Astrocyte of the spinal cord (primary cell): ENCODE measurements at regions not wholly inside any gene's neighbourhood (a gene's known extent, or its start where the extent isn't known, plus 50 kb on each side); places are given as distances from the start of the nearest gene placed in this dataset.

Source experiments
- DNase-seq: peaks from one replicate; pipeline ENCODE4 v3.0.0; 2011; ENCODE audit warnings: low read depth, low spot score
- H3K4me3 ChIP-seq: 2 replicates; pipeline ENCODE4 v1.5.1; 2011; ENCODE audit warnings: low read depth, mild to moderate bottlenecking, low read length, moderate library complexity
- in situ Hi-C: cut with HindIII; loops from 2 replicates; pipeline ENCODE4 v1.10.0; 2017; ENCODE audit warnings: low sequenced_read_pairs
- TF ChIP-seq, protein P1 (sequence below): IDR thresholded peaks from 2 replicates; pipeline ENCODE4 v1.5.1; 2012; ENCODE audit warnings: low read depth, mild to moderate bottlenecking, low read length, inconsistent platforms

DNA sequence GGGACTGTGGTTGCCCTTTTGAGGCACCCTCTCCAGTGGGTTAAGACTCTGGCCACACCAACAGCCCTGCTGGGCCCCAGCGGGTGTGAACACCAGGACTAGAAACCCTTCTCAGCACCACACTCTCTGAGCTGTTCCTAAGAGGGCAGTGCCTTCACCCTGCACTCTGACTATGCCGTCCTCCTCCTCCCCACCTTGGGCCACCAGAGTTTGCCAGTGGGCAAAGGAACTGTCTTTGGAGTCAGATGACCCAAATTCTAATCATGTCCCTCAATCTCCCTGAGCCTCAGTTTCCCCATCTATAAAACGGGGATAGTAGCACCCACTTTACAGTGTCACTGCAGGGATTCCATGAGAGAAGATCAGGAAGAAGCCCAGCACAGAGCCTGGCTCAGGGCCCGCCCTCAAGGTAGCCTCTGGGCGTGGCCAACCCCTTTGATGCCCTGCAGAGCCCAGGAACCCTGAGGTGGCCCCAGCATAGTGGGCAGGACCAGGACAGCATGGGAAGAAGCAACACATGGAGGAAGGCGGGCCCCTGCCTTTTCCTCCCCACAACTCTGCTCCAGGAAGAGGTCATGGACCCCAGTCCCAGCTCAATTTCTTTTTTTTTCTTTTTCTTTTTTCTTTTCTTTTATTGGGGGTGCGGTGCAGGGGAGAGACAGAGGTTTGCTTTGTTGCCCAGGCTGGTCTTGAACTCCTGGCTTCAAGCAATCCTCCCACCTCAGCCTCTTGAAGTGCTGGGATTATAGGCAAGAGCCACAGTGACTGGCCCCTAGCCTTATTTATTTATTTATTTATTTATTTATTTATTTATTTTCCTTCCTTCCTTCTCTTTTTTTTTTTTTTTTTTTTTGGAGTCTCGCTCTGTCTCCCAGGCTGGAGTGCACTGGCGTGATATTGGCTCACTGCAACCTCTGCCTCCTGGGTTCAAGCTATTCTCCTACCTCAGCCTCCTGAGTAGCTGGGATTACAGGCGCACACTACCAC lies 115.7 kb upstream of the LINGO1 start:
- H3K4me3 ChIP-seq = no peak overlapping the region
- TF ChIP-seq, protein P1, sequence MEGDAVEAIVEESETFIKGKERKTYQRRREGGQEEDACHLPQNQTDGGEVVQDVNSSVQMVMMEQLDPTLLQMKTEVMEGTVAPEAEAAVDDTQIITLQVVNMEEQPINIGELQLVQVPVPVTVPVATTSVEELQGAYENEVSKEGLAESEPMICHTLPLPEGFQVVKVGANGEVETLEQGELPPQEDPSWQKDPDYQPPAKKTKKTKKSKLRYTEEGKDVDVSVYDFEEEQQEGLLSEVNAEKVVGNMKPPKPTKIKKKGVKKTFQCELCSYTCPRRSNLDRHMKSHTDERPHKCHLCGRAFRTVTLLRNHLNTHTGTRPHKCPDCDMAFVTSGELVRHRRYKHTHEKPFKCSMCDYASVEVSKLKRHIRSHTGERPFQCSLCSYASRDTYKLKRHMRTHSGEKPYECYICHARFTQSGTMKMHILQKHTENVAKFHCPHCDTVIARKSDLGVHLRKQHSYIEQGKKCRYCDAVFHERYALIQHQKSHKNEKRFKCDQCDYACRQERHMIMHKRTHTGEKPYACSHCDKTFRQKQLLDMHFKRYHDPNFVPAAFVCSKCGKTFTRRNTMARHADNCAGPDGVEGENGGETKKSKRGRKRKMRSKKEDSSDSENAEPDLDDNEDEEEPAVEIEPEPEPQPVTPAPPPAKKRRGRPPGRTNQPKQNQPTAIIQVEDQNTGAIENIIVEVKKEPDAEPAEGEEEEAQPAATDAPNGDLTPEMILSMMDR = no peak
- in situ Hi-C loops = no loop called here
- DNase-seq = no peak

DNA sequence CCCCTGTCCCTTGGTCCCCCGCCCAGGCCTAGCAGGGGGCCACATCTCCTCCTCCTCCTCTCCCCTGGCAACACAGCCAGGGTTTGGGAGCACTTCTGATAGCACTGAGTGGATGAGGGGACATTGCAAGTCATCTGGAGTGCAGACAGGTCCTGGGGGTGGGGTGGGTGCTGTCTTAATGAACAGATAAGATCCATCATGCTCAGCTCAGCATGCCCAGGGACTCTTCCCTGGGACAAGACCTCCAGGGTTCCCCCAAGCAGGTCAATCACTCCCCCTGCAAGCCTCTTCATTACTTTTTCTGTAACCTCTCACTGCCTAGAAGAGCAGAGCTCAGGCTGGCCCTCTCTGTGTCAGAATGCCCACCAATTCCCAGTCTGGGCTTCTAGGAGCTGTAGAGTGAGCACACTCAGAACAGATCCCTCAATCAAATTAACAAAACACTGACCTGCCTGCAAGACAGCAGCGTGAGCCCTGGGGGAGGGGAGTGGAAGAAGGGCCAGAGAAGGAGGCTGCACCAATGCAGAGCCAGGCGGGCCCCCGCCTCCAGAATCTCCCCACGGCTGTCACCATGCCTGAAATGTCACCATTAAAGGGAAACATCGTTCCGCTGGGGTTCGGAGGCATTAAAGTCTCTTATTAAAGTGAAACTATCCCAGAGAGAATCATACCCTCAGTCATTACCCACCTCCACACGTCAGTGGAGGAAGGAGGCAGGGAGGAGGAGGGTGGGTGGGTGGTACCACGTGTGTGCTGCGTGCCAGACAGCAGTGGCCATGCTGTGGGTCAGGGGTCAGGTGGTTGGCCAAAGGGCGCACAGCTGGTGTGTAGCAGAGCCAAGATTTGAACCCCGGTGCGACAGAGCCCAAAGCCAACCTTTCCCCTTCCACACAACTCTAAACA lies 114.7 kb upstream of the LINGO1 start:
- in situ Hi-C loops = no loop called here
- no peak for DNase-seq
- no peak overlapping the region for H3K4me3 ChIP-seq

DNA sequence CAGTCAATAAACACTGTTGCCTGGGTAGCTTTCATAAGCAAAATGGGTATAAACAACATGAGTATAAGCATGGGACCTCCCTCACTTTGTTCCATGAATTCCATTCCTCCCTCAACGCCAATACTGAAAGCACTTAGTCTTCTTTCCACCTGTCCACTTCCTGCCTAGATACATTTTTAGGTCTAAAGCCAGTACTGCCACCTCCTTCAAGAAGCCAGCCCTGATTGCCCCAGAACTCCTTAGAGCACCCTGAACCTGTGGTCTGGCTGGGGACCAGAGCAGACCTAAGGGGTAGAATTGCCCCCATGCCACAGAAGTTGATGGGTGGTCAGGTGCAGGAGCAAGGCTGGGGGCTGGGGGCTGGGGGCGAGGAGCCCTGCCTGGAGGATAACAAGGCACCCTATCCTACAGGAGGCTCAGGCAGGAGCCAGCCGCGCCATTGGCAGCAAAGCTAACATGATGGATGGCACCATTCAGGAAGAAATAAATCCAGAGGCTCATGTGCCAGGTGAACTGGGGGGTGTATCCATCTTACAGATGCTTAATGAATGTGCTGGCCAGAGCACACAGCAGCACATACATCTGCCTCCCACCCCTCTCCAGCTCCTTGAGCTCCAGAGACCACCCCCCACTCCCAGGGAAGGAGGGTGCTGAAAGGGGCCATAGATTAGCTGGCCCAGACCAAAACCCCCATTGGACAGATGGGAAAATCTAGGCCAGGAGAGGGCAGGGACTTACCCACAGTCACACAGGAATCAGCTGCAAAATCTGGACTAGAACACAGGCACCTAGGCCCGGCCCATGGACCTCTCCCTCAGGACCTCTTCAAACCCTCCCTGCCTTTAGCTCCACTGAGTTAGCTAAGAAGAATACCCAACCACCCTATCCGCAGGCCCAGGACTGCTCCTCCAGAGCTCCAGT lies 113.8 kb upstream of the LINGO1 start:
- DNase-seq = no peak
- H3K4me3 ChIP-seq = no peak overlapping the region
- in situ Hi-C loops = no loop called here
- TF ChIP-seq, protein P1 = no peak

More for the DNA sequence above, 114.7 kb upstream of the LINGO1 start:
- TF ChIP-seq, protein P1 = no peak

DNA sequence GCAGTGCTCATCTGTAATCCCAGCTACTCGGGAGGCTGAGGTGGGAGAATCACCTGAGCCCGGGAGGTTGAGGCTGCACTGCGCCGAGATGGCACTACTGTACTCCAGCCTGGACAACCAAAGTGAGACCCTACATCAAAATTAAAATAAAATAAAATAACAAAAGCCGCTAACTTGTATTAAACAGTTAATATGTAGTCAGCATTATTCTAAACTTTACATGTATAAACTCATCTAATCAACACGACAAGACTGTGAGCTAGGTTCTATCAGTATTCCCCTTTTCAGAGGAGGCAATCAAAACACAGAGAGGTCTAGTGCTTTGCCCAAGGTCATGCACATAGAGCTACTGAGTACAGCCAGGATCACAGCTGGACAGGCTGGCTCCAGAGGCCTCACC lies 111.7 kb upstream of the LINGO1 start:
- in situ Hi-C loops = no loop called here
- no peak overlapping the region for H3K4me3 ChIP-seq
- DNase-seq = no peak
- TF ChIP-seq, protein P1 = no peak

DNA sequence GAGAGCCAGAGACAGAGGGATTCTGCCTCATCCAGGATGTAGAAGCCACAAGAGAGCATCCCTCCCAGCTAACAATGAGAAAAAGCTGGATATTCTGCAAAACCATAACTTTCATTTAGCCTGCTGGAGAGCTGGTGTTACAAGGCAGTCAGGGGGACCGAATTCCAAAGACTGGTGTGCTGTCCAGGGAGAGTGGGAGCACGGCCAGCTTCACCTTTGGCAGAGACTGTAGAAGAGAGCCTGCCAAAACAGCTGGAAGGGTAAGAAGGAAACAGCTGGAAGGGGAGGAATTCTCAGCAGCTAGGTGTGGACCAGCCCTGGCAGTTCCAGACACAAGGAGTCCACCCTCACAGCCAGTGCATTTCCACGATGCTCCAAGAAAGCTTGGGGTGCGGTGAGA lies 109.9 kb upstream of the LINGO1 start:
- in situ Hi-C loops = no loop called here
- no peak overlapping the region for H3K4me3 ChIP-seq
- no peak for DNase-seq
- TF ChIP-seq, protein P1 = no peak
